ENCODE measurements at regions not wholly inside any gene's neighbourhood (a gene's known extent, or its start where the extent isn't known, plus 50 kb on each side); places are given as distances from the start of the nearest gene placed in this dataset.

- H4K8ac ChIP-seq (ENCODE audit: low read depth, low read length): no peak overlapping the region
- no peak overlapping the region for H2AK5ac ChIP-seq (ENCODE audit: low read depth, low read length)
- no CpG with 5 or more reads among the region's 2 CpGs for WGBS, 2 donors (ENCODE audit: extremely low coverage in 2 of 2, insufficient read length in 2 of 2, insufficient replicate concordance in 1 of 2)
- no peaks in the 10 kb centered on the region for H3K9me3 ChIP-seq (replicated peaks in 1 of 2; ENCODE audit: control insufficient read depth in 2 of 2, insufficient read depth in 1 of 2, low read depth in 1 of 2, low read length in 2 of 2)
- H2BK5ac ChIP-seq (ENCODE audit: low read length): no peak overlapping the region
- H3K18ac ChIP-seq (ENCODE audit: low read length): no peak overlapping the region
- H3K14ac ChIP-seq (ENCODE audit: low read length): no peak overlapping the region
- no peaks in the 10 kb centered on the region for H3K36me3 ChIP-seq (replicated peaks in 1 of 2; ENCODE audit: control insufficient read depth in 2 of 2, insufficient read depth in 2 of 2, low read length in 2 of 2)
- H3K4me2 ChIP-seq (ENCODE audit: insufficient read depth, low read length, poor library complexity, severe bottlenecking): no peak overlapping the region
- DNase-seq (ENCODE audit: low spot score): no peak
- H2BK15ac ChIP-seq (ENCODE audit: low read length): no peak overlapping the region
- no peak overlapping the region for H2BK120ac ChIP-seq (ENCODE audit: low read depth, low read length)
- no peaks in the 10 kb centered on the region for H3K79me1 ChIP-seq (ENCODE audit: low read depth, low read length)
- no peak overlapping the region for H2AFZ ChIP-seq (ENCODE audit: low read length)
- no peak overlapping the region for H3K27ac ChIP-seq (replicated peaks; ENCODE audit: low read length)
- H3K4me3 ChIP-seq (ENCODE audit: low read length in 2 of 2): no peak overlapping the region
- H3K4ac ChIP-seq (ENCODE audit: low read length): no peak overlapping the region
- no peak overlapping the region for H3K9ac ChIP-seq (ENCODE audit: low read depth, low read length, poor library complexity)
- H3K4me1 ChIP-seq (ENCODE audit: control insufficient read depth in 2 of 2, insufficient read depth in 1 of 2, low read depth in 1 of 2, low read length in 2 of 2): no peaks in the 10 kb centered on the region
- H3K23ac ChIP-seq (ENCODE audit: low read depth, low read length, poor library complexity): no peak overlapping the region
- no peak overlapping the region for H4K91ac ChIP-seq (ENCODE audit: low read depth, low read length, poor library complexity)
- H3K27me3 ChIP-seq (ENCODE audit: control insufficient read depth in 3 of 3, insufficient read depth in 3 of 3, low read depth in 1 of 3, low read length in 3 of 3): no peaks in the 10 kb centered on the region
- no peak overlapping the region for H2BK12ac ChIP-seq (ENCODE audit: low read length)
These were observed 540.6 kb upstream of the HTR2A start for GRCh38 chr13:47437406-47437805.

- no CpG with 5 or more reads among the region's 2 CpGs for WGBS, 2 donors (ENCODE audit: extremely low coverage in 2 of 2, insufficient read length in 2 of 2, insufficient replicate concordance in 1 of 2)
- Histone ChIP-seq H3K18ac (ENCODE audit: low read length) (no peak overlapping the region), H3K4me2 (ENCODE audit: insufficient read depth, low read length, poor library complexity, severe bottlenecking) (no peak overlapping the region), H3K4me1 (ENCODE audit: control insufficient read depth in 2 of 2, insufficient read depth in 1 of 2, low read depth in 1 of 2, low read length in 2 of 2) (no peaks in the 10 kb centered on the region), H4K8ac (ENCODE audit: low read depth, low read length) (no peak overlapping the region), H2BK15ac (ENCODE audit: low read length) (no peak overlapping the region), H3K14ac (ENCODE audit: low read length) (no peak overlapping the region), H2BK12ac (ENCODE audit: low read length) (no peak overlapping the region), H3K27me3 (ENCODE audit: control insufficient read depth in 3 of 3, insufficient read depth in 3 of 3, low read depth in 1 of 3, low read length in 3 of 3) (no peaks in the 10 kb centered on the region), H3K9ac (ENCODE audit: low read depth, low read length, poor library complexity) (no peak overlapping the region), H2BK5ac (ENCODE audit: low read length) (no peak overlapping the region), H3K9me3 (replicated peaks in 1 of 2; ENCODE audit: control insufficient read depth in 2 of 2, insufficient read depth in 1 of 2, low read depth in 1 of 2, low read length in 2 of 2) (no peaks in the 10 kb centered on the region), H3K23ac (ENCODE audit: low read depth, low read length, poor library complexity) (no peak overlapping the region), H3K4ac (ENCODE audit: low read length) (no peak overlapping the region), H2AK5ac (ENCODE audit: low read depth, low read length) (no peak overlapping the region), H2BK120ac (ENCODE audit: low read depth, low read length) (no peak overlapping the region), H3K4me3 (ENCODE audit: low read length in 2 of 2) (no peak overlapping the region), H3K36me3 (replicated peaks in 1 of 2; ENCODE audit: control insufficient read depth in 2 of 2, insufficient read depth in 2 of 2, low read length in 2 of 2) (no peaks in the 10 kb centered on the region), H4K91ac (ENCODE audit: low read depth, low read length, poor library complexity) (no peak overlapping the region), H2AFZ (ENCODE audit: low read length) (no peak overlapping the region), H3K79me1 (ENCODE audit: low read depth, low read length) (no peaks in the 10 kb centered on the region), H3K27ac (replicated peaks; ENCODE audit: low read length) (no peak overlapping the region)
- no peak for DNase-seq (ENCODE audit: low spot score)
These were observed 536.7 kb upstream of the HTR2A start for GRCh38 chr13:47433461-47434005.

GRCh38 chr13:47426126-47426849 lies 529.4 kb upstream of the HTR2A start:
- no peak overlapping the region for H3K4ac ChIP-seq (ENCODE audit: low read length)
- H3K9me3 ChIP-seq (replicated peaks in 1 of 2; ENCODE audit: control insufficient read depth in 2 of 2, insufficient read depth in 1 of 2, low read depth in 1 of 2, low read length in 2 of 2): no peaks in the 10 kb centered on the region
- WGBS, 2 donors (ENCODE audit: extremely low coverage in 2 of 2, insufficient read length in 2 of 2, insufficient replicate concordance in 1 of 2): no CpG with 5 or more reads among the region's 3 CpGs
- no peak overlapping the region for H2AK5ac ChIP-seq (ENCODE audit: low read depth, low read length)
- H3K14ac ChIP-seq (ENCODE audit: low read length): no peak overlapping the region
- H2BK120ac ChIP-seq (ENCODE audit: low read depth, low read length): no peak overlapping the region
- H4K8ac ChIP-seq (ENCODE audit: low read depth, low read length): no peak overlapping the region
- no peaks in the 10 kb centered on the region for H3K79me1 ChIP-seq (ENCODE audit: low read depth, low read length)
- DNase-seq (ENCODE audit: low spot score): no peak
- no peak overlapping the region for H2AFZ ChIP-seq (ENCODE audit: low read length)
- H3K18ac ChIP-seq (ENCODE audit: low read length): no peak overlapping the region
- H4K91ac ChIP-seq (ENCODE audit: low read depth, low read length, poor library complexity): no peak overlapping the region
- no peak overlapping the region for H3K4me2 ChIP-seq (ENCODE audit: insufficient read depth, low read length, poor library complexity, severe bottlenecking)
- no peaks in the 10 kb centered on the region for H3K36me3 ChIP-seq (replicated peaks in 1 of 2; ENCODE audit: control insufficient read depth in 2 of 2, insufficient read depth in 2 of 2, low read length in 2 of 2)
- H3K23ac ChIP-seq (ENCODE audit: low read depth, low read length, poor library complexity): no peak overlapping the region
- H3K27ac ChIP-seq (replicated peaks; ENCODE audit: low read length): no peak overlapping the region
- no peak overlapping the region for H3K9ac ChIP-seq (ENCODE audit: low read depth, low read length, poor library complexity)
- no peak overlapping the region for H2BK15ac ChIP-seq (ENCODE audit: low read length)
- no peaks in the 10 kb centered on the region for H3K4me1 ChIP-seq (ENCODE audit: control insufficient read depth in 2 of 2, insufficient read depth in 1 of 2, low read depth in 1 of 2, low read length in 2 of 2)
- no peak overlapping the region for H2BK5ac ChIP-seq (ENCODE audit: low read length)
- no peak overlapping the region for H3K4me3 ChIP-seq (ENCODE audit: low read length in 2 of 2)
- H3K27me3 ChIP-seq (ENCODE audit: control insufficient read depth in 3 of 3, insufficient read depth in 3 of 3, low read depth in 1 of 3, low read length in 3 of 3): no peaks in the 10 kb centered on the region
- H2BK12ac ChIP-seq (ENCODE audit: low read length): no peak overlapping the region

GRCh38 chr13:47421525-47421924 lies 524.7 kb upstream of the HTR2A start:
- H2AFZ ChIP-seq (ENCODE audit: low read length): no peak overlapping the region
- no peak overlapping the region for H2AK5ac ChIP-seq (ENCODE audit: low read depth, low read length)
- no peak overlapping the region for H3K4me3 ChIP-seq (ENCODE audit: low read length in 2 of 2)
- H4K8ac ChIP-seq (ENCODE audit: low read depth, low read length): no peak overlapping the region
- H3K36me3 ChIP-seq (replicated peaks in 1 of 2; ENCODE audit: control insufficient read depth in 2 of 2, insufficient read depth in 2 of 2, low read length in 2 of 2): no peaks in the 10 kb centered on the region
- H3K18ac ChIP-seq (ENCODE audit: low read length): no peak overlapping the region
- no peak overlapping the region for H2BK12ac ChIP-seq (ENCODE audit: low read length)
- no peaks in the 10 kb centered on the region for H3K9me3 ChIP-seq (replicated peaks in 1 of 2; ENCODE audit: control insufficient read depth in 2 of 2, insufficient read depth in 1 of 2, low read depth in 1 of 2, low read length in 2 of 2)
- no peak overlapping the region for H3K14ac ChIP-seq (ENCODE audit: low read length)
- H3K27ac ChIP-seq (replicated peaks; ENCODE audit: low read length): no peak overlapping the region
- no peak overlapping the region for H2BK15ac ChIP-seq (ENCODE audit: low read length)
- H4K91ac ChIP-seq (ENCODE audit: low read depth, low read length, poor library complexity): no peak overlapping the region
- H3K27me3 ChIP-seq (ENCODE audit: control insufficient read depth in 3 of 3, insufficient read depth in 3 of 3, low read depth in 1 of 3, low read length in 3 of 3): no peaks in the 10 kb centered on the region
- H2BK120ac ChIP-seq (ENCODE audit: low read depth, low read length): no peak overlapping the region
- H3K4me2 ChIP-seq (ENCODE audit: insufficient read depth, low read length, poor library complexity, severe bottlenecking): no peak overlapping the region
- H3K23ac ChIP-seq (ENCODE audit: low read depth, low read length, poor library complexity): no peak overlapping the region
- H3K79me1 ChIP-seq (ENCODE audit: low read depth, low read length): no peaks in the 10 kb centered on the region
- WGBS, 2 donors (ENCODE audit: extremely low coverage in 2 of 2, insufficient read length in 2 of 2, insufficient replicate concordance in 1 of 2): no CpG with 5 or more reads among the region's 1 CpG
- no peak for DNase-seq (ENCODE audit: low spot score)
- H2BK5ac ChIP-seq (ENCODE audit: low read length): no peak overlapping the region
- H3K9ac ChIP-seq (ENCODE audit: low read depth, low read length, poor library complexity): no peak overlapping the region
- no peaks in the 10 kb centered on the region for H3K4me1 ChIP-seq (ENCODE audit: control insufficient read depth in 2 of 2, insufficient read depth in 1 of 2, low read depth in 1 of 2, low read length in 2 of 2)
- no peak overlapping the region for H3K4ac ChIP-seq (ENCODE audit: low read length)
